GM12872 (cell line): ENCODE measurements at regions not wholly inside any gene's neighbourhood (a gene's known extent, or its start where the extent isn't known, plus 50 kb on each side); places are given as distances from the start of the nearest gene placed in this dataset.

Experiments
- CTCF ChIP-seq: IDR thresholded peaks from 3 replicates; pipeline ENCODE4 v1.5.1; 2011; ENCODE audit warnings: low read depth, mild to moderate bottlenecking, low read length, moderate library complexity; ENCODE audit not compliant: insufficient read depth

DNA sequence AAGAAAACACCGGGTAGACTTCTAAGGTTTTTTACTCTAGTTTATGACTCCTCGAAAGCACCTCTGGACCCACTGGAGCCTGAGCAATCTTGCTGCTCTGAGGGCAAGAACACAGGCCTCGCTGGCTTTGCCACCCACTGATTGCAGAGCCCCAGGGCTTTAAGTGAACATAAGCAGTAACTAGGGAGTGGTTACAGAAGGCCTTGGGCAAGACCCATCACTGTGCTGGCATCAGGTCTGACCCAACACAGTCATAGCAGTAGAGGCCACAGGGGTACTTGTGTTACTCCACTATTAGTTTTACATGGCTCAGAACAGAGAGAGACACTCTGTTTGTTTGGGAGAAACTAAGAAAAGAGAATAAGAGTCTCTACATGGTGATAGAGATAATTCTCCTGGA lies 684.5 kb downstream of the FAM181B start:
- no peak for TF ChIP-seq CTCF

- no peak for TF ChIP-seq CTCF
Observed at GRCh38 chr11:82047200-82047599, 686.5 kb downstream of the FAM181B start.

- TF ChIP-seq CTCF: no peak
Observed at GRCh38 chr11:82046778-82047177, 686.9 kb downstream of the FAM181B start.

DNA sequence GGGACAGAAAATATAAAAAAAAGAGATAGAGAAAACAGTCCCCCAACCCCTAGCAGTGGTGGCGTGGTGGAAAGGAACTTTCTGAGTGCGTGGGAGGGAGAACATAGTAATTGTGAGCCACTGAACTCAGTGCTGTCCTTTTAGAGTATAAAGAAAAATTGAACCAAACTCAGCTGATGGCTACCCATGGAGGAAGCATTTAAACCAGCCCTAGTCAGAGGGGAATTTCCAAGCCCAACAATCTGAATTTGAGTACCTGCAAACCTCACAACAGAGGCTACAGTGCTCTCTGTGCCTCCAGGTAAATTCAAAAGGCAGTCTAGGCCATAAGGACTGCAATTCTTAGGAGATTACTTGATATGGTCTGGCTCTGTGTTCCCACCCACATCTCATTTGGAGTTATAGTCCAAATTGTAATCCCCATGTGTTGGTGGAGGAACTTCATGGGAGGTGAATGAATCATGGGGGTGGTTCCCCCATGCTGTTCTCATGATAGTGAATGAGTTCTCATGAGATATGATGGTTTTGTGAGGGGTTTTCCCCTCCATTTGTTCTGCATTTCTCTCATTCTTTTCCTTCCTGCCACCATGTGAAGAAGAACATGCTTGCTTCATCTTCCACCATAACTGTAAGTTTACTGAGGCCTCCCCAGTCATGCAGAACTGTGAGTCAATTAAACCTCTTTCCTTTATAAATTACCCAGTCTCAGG lies 687.8 kb downstream of the FAM181B start:
- TF ChIP-seq CTCF: no peak

GRCh38 chr11:82043316-82043715 lies 690.3 kb downstream of the FAM181B start:
- TF ChIP-seq CTCF: no peak

DNA sequence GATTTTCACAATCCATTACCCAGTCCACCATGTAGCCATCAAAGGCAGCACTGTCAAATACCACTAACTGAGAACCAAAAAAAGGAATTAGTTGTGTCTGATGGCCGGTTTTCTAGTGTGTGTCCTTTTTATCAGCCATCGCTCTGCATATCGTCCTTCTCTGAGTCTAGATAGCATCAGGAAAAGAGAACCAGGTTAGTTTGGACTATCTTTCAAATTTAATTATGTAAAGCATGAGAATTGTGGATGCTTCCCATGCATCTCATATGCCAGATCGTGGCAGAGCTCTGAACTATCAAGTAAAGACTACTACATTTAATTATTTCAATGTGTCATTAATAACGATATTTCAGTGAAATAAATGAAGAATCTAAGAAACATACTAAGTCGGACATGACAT lies 691.9 kb downstream of the FAM181B start:
- no peak for TF ChIP-seq CTCF

DNA sequence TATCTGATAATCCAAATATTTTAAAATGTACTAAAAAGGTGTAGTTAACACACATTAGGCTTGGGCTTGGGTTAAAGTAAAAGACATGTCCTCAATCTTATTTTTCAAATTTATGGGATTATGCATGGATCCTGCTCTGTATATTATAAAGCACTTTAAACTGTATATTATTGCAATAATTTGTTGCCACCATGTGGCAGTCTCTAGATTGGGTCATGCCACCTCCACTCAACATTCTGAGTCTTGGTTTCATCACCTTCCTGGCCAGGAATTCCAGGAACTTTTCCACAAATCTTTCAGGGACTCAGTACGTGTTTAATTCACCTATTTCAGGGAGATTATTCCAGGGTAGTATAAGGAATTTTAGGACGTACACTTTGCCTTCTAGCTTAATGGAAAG lies 695.5 kb downstream of the FAM181B start:
- TF ChIP-seq CTCF: no peak

- no peak for TF ChIP-seq CTCF
Observed at GRCh38 chr11:82034527-82034926, 699.1 kb downstream of the FAM181B start.
